MM.1S (cell line): ENCODE measurements at regions not wholly inside any gene's neighbourhood (a gene's known extent, or its start where the extent isn't known, plus 50 kb on each side); places are given as distances from the start of the nearest gene placed in this dataset.
"Not testable (repeated sequence)": the region's sequence is repeated elsewhere in the genome, so short reads cannot be mapped to it uniquely, and the experiment has no call there.

Experiments
- CTCF ChIP-seq: fragments of 300-600 bp; sonication (generic); IDR thresholded peaks from 2 replicates; pipeline ENCODE4 v1.5.1; 2016; ENCODE audit warnings: antibody characterized with exemption, low read length, mixed read lengths
- EZH2 ChIP-seq: fragments of 300-600 bp; sonication (generic); optimal IDR thresholded peaks from 2 replicates; pipeline ENCODE3; 2017; ENCODE audit warnings: low read depth, mild to moderate bottlenecking, antibody characterized with exemption, low read length, mixed read lengths
- EZH2phosphoT487 ChIP-seq: fragments of 300-600 bp; sonication (generic); IDR thresholded peaks from 2 replicates; pipeline ENCODE4 v1.6.1; 2018; ENCODE audit warnings: antibody characterized with exemption, low read length

GRCh38 chr12:131601499-131601898 lies 109.4 kb upstream of the SFSWAP start:
- not testable (repeated sequence) for TF ChIP-seq CTCF, EZH2, EZH2phosphoT487
